ENCODE measurements at regions not wholly inside any gene's neighbourhood (a gene's known extent, or its start where the extent isn't known, plus 50 kb on each side); places are given as distances from the start of the nearest gene placed in this dataset.

DNA sequence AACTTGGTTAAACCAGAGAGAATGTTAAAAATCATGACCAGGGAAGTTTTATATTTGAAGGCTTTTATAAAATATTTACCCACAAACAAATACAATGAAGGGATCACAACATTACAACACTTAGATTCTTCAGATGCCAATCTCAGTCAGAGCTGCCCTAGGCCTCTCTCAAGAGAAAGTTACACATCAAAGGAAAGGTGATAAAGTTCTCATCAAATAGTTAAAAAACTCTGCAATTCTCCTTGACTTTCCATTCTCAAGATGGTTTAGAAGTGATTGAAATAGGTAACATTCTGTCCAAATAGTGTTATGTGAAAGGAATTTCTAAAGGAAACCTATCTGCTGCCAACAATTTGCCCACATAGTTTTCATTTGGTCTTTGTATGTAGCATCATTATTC, 1115.2 kb upstream of the MIR17HG start:
- H3K36me3 Mint-ChIP-seq (ENCODE audit: low read depth, unreplicated experiment) = no peaks in the 10 kb centered on the region
- no peak for DNase-seq (ENCODE audit: low spot score)
- no peaks in the 10 kb centered on the region for H3K9me3 Mint-ChIP-seq (ENCODE audit: unreplicated experiment)
- H3K4me3 Mint-ChIP-seq (ENCODE audit: unreplicated experiment) = no peak overlapping the region
- TF ChIP-seq, protein P1, sequence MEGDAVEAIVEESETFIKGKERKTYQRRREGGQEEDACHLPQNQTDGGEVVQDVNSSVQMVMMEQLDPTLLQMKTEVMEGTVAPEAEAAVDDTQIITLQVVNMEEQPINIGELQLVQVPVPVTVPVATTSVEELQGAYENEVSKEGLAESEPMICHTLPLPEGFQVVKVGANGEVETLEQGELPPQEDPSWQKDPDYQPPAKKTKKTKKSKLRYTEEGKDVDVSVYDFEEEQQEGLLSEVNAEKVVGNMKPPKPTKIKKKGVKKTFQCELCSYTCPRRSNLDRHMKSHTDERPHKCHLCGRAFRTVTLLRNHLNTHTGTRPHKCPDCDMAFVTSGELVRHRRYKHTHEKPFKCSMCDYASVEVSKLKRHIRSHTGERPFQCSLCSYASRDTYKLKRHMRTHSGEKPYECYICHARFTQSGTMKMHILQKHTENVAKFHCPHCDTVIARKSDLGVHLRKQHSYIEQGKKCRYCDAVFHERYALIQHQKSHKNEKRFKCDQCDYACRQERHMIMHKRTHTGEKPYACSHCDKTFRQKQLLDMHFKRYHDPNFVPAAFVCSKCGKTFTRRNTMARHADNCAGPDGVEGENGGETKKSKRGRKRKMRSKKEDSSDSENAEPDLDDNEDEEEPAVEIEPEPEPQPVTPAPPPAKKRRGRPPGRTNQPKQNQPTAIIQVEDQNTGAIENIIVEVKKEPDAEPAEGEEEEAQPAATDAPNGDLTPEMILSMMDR (IDR thresholded peaks at IDR 0.05; ENCODE audit: unreplicated experiment) = no peak
- H3K27me3 Mint-ChIP-seq (ENCODE audit: unreplicated experiment) = no peaks in the 10 kb centered on the region
- H3K27ac Mint-ChIP-seq (ENCODE audit: unreplicated experiment) = no peak overlapping the region
- no peaks in the 10 kb centered on the region for H3K4me1 Mint-ChIP-seq (ENCODE audit: unreplicated experiment)

- Mint-ChIP-seq H3K4me1 (ENCODE audit: unreplicated experiment) (peaks cover 6% of the 10 kb centered on the region), H3K27me3 (ENCODE audit: unreplicated experiment) (no peaks in the 10 kb centered on the region), H3K4me3 (ENCODE audit: unreplicated experiment) (no peak overlapping the region), H3K9me3 (ENCODE audit: unreplicated experiment) (no peaks in the 10 kb centered on the region), H3K27ac (ENCODE audit: unreplicated experiment) (no peak overlapping the region), H3K36me3 (ENCODE audit: low read depth, unreplicated experiment) (no peaks in the 10 kb centered on the region)
- no peak for DNase-seq (ENCODE audit: low spot score)
- TF ChIP-seq, protein P1 (IDR thresholded peaks at IDR 0.05; ENCODE audit: unreplicated experiment) = no peak
Observed at GRCh38 chr13:90233933-90234672, 1113.4 kb upstream of the MIR17HG start.

DNA sequence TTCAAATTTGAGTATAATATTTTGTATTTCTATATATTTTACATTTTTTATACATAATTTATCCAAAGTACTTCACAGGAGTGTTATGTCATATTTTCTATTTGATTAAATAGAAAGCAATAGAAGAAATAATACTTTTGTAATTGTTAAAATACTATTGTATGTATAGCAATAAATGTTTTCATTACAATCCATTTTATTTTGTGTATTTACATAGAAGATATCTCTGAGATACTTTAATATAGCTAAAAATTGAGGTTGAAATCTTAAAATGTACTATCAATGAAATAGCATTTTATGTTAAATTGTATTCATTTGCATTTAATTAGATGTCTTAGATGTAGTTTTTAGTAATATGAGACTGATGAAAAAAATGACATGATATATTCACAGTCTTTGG, 1109.6 kb upstream of the MIR17HG start:
- Mint-ChIP-seq H3K4me1 (ENCODE audit: unreplicated experiment) (peaks cover 6% of the 10 kb centered on the region), H3K27me3 (ENCODE audit: unreplicated experiment) (no peaks in the 10 kb centered on the region), H3K36me3 (ENCODE audit: low read depth, unreplicated experiment) (no peaks in the 10 kb centered on the region), H3K27ac (ENCODE audit: unreplicated experiment) (no peak overlapping the region), H3K9me3 (ENCODE audit: unreplicated experiment) (no peaks in the 10 kb centered on the region), H3K4me3 (ENCODE audit: unreplicated experiment) (no peak overlapping the region)
- no peak for DNase-seq (ENCODE audit: low spot score)
- TF ChIP-seq, protein P1 (IDR thresholded peaks at IDR 0.05; ENCODE audit: unreplicated experiment) = no peak

DNA sequence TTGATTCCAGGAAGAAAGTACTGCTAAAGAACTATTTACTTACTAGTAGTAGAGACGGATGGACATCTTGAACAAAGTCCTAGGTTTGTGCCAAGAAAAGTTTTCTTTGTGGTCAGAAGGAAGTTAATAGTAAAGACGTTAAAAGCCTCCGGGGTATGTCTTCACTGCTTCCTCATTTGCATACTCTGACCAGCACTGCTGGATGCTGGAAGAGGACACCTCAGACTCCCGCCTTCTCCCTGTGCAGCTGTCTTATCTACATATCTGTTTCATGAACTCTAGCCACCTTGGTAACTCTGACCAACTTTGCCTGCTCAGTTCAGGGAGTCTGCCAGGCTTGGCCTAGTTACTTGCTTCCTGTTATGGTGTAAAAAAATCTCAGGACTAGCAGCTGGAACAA, 1109.1 kb upstream of the MIR17HG start:
- H3K27me3 Mint-ChIP-seq (ENCODE audit: unreplicated experiment) = no peaks in the 10 kb centered on the region
- H3K4me1 Mint-ChIP-seq (ENCODE audit: unreplicated experiment) = peaks cover 6% of the 10 kb centered on the region
- TF ChIP-seq, protein P1 (IDR thresholded peaks at IDR 0.05; ENCODE audit: unreplicated experiment) = no peak
- no peaks in the 10 kb centered on the region for H3K36me3 Mint-ChIP-seq (ENCODE audit: low read depth, unreplicated experiment)
- DNase-seq (ENCODE audit: low spot score) = no peak
- no peaks in the 10 kb centered on the region for H3K9me3 Mint-ChIP-seq (ENCODE audit: unreplicated experiment)
- no peak overlapping the region for H3K27ac Mint-ChIP-seq (ENCODE audit: unreplicated experiment)
- H3K4me3 Mint-ChIP-seq (ENCODE audit: unreplicated experiment) = no peak overlapping the region

DNA sequence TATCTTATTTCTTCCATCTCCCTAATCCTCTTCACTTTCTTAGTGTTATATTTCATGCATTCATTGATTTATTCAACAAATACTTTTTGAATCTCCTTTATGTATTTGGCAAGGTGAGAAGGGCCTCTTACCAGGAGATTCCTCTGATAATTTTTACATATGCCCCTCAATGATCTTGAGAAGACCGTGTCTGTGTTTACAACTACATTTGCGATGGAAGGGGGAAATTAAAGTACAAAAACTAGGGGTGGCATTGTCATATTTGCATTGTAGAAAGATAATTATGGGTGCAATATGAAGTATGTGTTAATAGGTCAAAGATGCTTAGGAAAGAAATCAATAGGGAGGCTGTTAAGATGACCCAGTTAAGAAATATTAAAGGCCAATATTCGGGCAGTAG, 1108.4 kb upstream of the MIR17HG start:
- H3K27me3 Mint-ChIP-seq (ENCODE audit: unreplicated experiment) = no peaks in the 10 kb centered on the region
- no peak for DNase-seq (ENCODE audit: low spot score)
- H3K27ac Mint-ChIP-seq (ENCODE audit: unreplicated experiment) = no peak overlapping the region
- H3K36me3 Mint-ChIP-seq (ENCODE audit: low read depth, unreplicated experiment) = no peaks in the 10 kb centered on the region
- H3K9me3 Mint-ChIP-seq (ENCODE audit: unreplicated experiment) = no peaks in the 10 kb centered on the region
- no peak overlapping the region for H3K4me3 Mint-ChIP-seq (ENCODE audit: unreplicated experiment)
- peaks cover 6% of the 10 kb centered on the region for H3K4me1 Mint-ChIP-seq (ENCODE audit: unreplicated experiment)
- TF ChIP-seq, protein P1 (IDR thresholded peaks at IDR 0.05; ENCODE audit: unreplicated experiment) = no peak
